Posterior cingulate gyrus (tissue), 11 donors: ENCODE measurements at regions not wholly inside any gene's neighbourhood (a gene's known extent, or its start where the extent isn't known, plus 50 kb on each side); places are given as distances from the start of the nearest gene placed in this dataset.

Source experiments
- DNase-seq, 10 donors: peaks; one replicate each; pipeline versions ENCODE4 v3.0.0 to v3.0.0-alpha.2; 2020 to 2021; ENCODE audit warnings: mixed read lengths in 3 of 10
- intact Hi-C: fragments of 100-400 bp; cut with DNase I; formaldehyde crosslinking; loops from one replicate; pipeline ENCODE4 v1.15.1; 2023

- intact Hi-C loops, result no loop called here
- DNase-seq, result no peak
These were observed 192.5 kb upstream of the SYT1 start for GRCh38 chr12:78672033-78672432.

- intact Hi-C loops, result no loop called here
- no peak for DNase-seq
These were observed 190.1 kb upstream of the SYT1 start for GRCh38 chr12:78674311-78675090.

GRCh38 chr12:78680596-78680995 is 184.0 kb upstream of the SYT1 start:
- intact Hi-C loops, result no loop called here

GRCh38 chr12:78683031-78683430 is 181.5 kb upstream of the SYT1 start:
- DNase-seq, result no peak
- intact Hi-C loops, result no loop called here

More at GRCh38 chr12:78680596-78680995, 184.0 kb upstream of the SYT1 start:
- DNase-seq, result no peak

- DNase-seq, result no peak
- intact Hi-C loops, result no loop called here
These were observed 180.9 kb upstream of the SYT1 start for GRCh38 chr12:78683626-78684025.

GRCh38 chr12:78684419-78684818 is 180.2 kb upstream of the SYT1 start:
- intact Hi-C loops, result no loop called here
- DNase-seq, result no peak

- intact Hi-C loops, result no loop called here
- DNase-seq, result no peak
These were observed 168.8 kb upstream of the SYT1 start for GRCh38 chr12:78695749-78696148.

- DNase-seq, result no peak
- intact Hi-C loops, result no loop called here
These were observed 168.3 kb upstream of the SYT1 start for GRCh38 chr12:78696267-78696666.

GRCh38 chr12:78697817-78698415 is 166.7 kb upstream of the SYT1 start:
- no peak for DNase-seq
- intact Hi-C loops, result no loop called here

- intact Hi-C loops, result no loop called here
- no peak for DNase-seq
These were observed 165.8 kb upstream of the SYT1 start for GRCh38 chr12:78698747-78699146.

- no peak for DNase-seq
- intact Hi-C loops, result no loop called here
These were observed 164.0 kb upstream of the SYT1 start for GRCh38 chr12:78700565-78700964.

- intact Hi-C loops, result no loop called here
- no peak for DNase-seq
These were observed 160.6 kb upstream of the SYT1 start for GRCh38 chr12:78703820-78704525.

GRCh38 chr12:78711954-78712353 is 152.6 kb upstream of the SYT1 start:
- intact Hi-C loops, result no loop called here
- DNase-seq, result peak in 1 of 10 donors; percentile 31

- no peak for DNase-seq
- intact Hi-C loops, result no loop called here
These were observed 151.6 kb upstream of the SYT1 start for GRCh38 chr12:78712834-78713481.

- no peak for DNase-seq
- intact Hi-C loops, result no loop called here
These were observed 144.9 kb upstream of the SYT1 start for GRCh38 chr12:78719721-78720120.

GRCh38 chr12:78721906-78722305 is 142.7 kb upstream of the SYT1 start:
- intact Hi-C loops, result no loop called here
- no peak for DNase-seq

- no peak for DNase-seq
- intact Hi-C loops, result no loop called here
These were observed 139.5 kb upstream of the SYT1 start for GRCh38 chr12:78725033-78725432.

- DNase-seq, result no peak
- intact Hi-C loops, result no loop called here
These were observed 138.5 kb upstream of the SYT1 start for GRCh38 chr12:78725951-78726580.

- no peak for DNase-seq
- intact Hi-C loops, result no loop called here
These were observed 137.7 kb upstream of the SYT1 start for GRCh38 chr12:78726854-78727253.

GRCh38 chr12:78732481-78732880 is 132.1 kb upstream of the SYT1 start:
- intact Hi-C loops, result no loop called here
- no peak for DNase-seq

GRCh38 chr12:78739653-78740052 is 124.9 kb upstream of the SYT1 start:
- intact Hi-C loops, result no loop called here
- DNase-seq, result no peak
